Activated CD4-positive, alpha-beta memory T cell treated with anti-CD3 and anti-CD28 coated beads, Interleukin-2, amount 10 ng/mL, durations not matched to agents 7 days and 5 days (primary cell): ENCODE measurements at regions not wholly inside any gene's neighbourhood (a gene's known extent, or its start where the extent isn't known, plus 50 kb on each side); places are given as distances from the start of the nearest gene placed in this dataset.
"Not testable (repeated sequence)": the region's sequence is repeated elsewhere in the genome, so short reads cannot be mapped to it uniquely, and the experiment has no call there.

Experiments
- CTCF ChIA-PET: fragments of 350-600 bp; sonication (Branson Sonifier 250); formaldehyde crosslinking; loops from one replicate; lab custom pipeline; 2021; ENCODE audit warnings: antibody characterized with exemption, inconsistent platforms; lab: Charles Lee
- POLR2A ChIA-PET: fragments of 350-600 bp; sonication (Branson Sonifier 250); formaldehyde crosslinking; loops from one replicate; lab custom pipeline; 2021; ENCODE audit warnings: antibody characterized with exemption; lab: Charles Lee
- DNase-seq: peaks from one replicate; pipeline ENCODE4 v3.0.0-alpha.2; 2020
- H3K27ac Mint-ChIP-seq: one replicate; pipeline ENCODE4 v1.8.0; 2021; ENCODE audit warnings: mild to moderate bottlenecking, mixed read lengths
- H3K27me3 Mint-ChIP-seq: one replicate; pipeline ENCODE4 v1.8.0; 2021; ENCODE audit warnings: mixed read lengths
- H3K36me3 Mint-ChIP-seq: one replicate; pipeline ENCODE4 v1.8.0; 2021; ENCODE audit warnings: low read depth, mixed read lengths
- H3K4me1 Mint-ChIP-seq: one replicate; pipeline ENCODE4 v1.8.0; 2021; ENCODE audit warnings: mixed read lengths
- H3K4me3 Mint-ChIP-seq: one replicate; pipeline ENCODE4 v1.8.0; 2021; ENCODE audit warnings: mild to moderate bottlenecking, mixed read lengths
- H3K9me3 Mint-ChIP-seq: one replicate; pipeline ENCODE4 v1.8.0; 2021; ENCODE audit warnings: mixed read lengths

DNA sequence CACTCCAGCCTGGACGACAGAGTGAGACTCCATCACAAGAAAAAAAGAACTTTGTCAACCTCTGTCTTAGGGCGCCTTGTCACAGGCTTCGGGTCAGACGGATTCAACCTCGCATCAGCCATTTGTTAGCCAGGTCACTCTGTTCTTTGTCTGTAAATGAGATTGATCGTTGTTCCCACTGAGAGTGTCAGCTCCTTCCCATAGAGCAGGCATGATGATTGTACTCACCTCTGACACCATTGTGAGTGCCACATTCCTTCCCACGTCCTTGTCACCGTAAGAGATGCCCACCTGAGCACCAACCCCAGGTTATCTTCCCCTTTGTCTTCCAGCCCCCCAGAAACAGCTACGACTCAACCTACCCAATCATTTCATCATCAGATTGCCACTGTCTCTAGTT is 107.4 kb downstream of the NSUN5 start:
- H3K36me3 Mint-ChIP-seq, CTCF ChIA-PET, POLR2A ChIA-PET, DNase-seq, H3K4me3 Mint-ChIP-seq, H3K27me3 Mint-ChIP-seq, H3K27ac Mint-ChIP-seq, H3K4me1 Mint-ChIP-seq, H3K9me3 Mint-ChIP-seq: not testable (repeated sequence)

GRCh38 chr7:73200518-73201099 is 108.0 kb downstream of the NSUN5 start:
- H3K4me3 Mint-ChIP-seq, H3K4me1 Mint-ChIP-seq, DNase-seq, CTCF ChIA-PET, H3K27ac Mint-ChIP-seq, H3K27me3 Mint-ChIP-seq, H3K36me3 Mint-ChIP-seq, H3K9me3 Mint-ChIP-seq, POLR2A ChIA-PET: not testable (repeated sequence)

DNA sequence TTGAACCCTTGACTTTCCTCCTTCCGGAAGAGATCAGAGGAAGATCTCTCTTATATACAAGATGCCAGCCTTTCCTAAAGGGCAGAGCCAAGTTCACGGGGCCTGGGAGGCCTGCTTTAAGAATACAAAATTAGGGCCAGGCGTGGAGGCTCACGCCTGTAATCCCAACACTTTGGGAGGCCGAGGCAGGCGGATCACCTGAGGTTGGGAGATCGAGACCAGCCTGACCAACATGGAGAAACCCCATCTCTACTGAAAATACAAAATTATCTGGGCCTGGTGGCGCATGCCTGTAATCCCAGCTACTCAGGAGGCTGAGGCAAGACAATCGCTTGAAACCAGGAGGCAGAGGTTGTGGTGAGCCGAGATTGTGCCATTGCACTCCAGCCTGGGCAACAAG is 108.2 kb upstream of the SPDYE9 start:
- H3K27me3 Mint-ChIP-seq, POLR2A ChIA-PET, CTCF ChIA-PET, H3K9me3 Mint-ChIP-seq, H3K27ac Mint-ChIP-seq, H3K36me3 Mint-ChIP-seq, H3K4me3 Mint-ChIP-seq, DNase-seq, H3K4me1 Mint-ChIP-seq: not testable (repeated sequence)

GRCh38 chr7:73190483-73191155 is 104.8 kb upstream of the SPDYE9 start:
- H3K36me3 Mint-ChIP-seq, CTCF ChIA-PET, H3K4me1 Mint-ChIP-seq, H3K4me3 Mint-ChIP-seq, POLR2A ChIA-PET, DNase-seq, H3K9me3 Mint-ChIP-seq, H3K27me3 Mint-ChIP-seq, H3K27ac Mint-ChIP-seq: not testable (repeated sequence)

DNA sequence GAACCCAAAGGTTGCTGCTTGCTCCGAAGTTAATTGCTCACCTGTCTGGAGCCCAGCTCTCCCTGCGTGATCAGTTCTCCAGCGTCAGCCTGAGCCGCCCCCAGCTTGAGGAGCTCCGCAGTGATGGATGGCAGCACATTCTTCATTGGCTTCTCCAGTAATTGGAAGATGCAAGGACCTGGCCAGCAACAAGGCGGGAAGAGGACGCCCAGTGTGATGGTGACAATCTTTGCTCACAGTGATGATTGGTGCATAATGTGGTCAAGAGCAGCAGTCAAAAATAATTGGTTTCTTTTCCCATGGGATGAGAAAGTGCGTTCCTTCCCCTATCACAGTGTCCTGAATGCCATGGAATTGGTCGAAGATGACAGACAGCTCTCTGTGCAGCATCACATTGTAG is 102.4 kb upstream of the SPDYE9 start:
- POLR2A ChIA-PET = not testable (repeated sequence)

DNA sequence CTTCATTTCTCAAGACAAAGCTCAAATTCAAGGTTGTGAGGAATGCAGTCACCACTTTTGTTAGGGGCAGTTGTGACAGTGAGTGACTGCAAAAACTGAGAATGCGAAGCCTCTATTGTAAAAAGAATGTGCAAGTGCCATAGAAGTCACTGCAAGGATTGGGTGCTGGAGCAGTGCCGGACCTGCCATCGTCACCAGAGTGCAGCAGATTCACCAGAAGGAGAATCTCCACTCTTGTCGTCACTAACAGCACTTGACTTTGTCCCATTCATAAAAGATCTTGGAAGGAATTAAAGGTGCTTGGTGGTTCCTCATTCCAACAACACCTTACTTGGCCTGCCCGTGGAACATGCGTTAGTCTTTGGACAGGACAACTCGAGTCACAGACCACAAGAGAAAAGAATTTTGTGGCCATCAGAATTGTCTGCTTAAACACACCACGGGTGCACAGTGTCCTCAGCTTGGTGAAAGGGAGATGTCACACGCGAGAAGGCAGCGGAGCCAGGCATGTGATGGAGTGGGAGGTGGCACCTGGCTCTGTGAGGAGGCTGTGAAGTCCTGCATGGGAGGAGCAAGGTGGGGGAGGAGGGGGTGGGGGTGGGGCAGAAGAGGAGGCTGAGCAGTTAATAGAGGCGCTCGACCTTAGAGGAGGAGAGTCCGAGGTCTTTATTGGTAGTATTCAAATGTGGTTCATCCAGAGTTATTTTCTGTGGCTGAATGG is 100.9 kb upstream of the SPDYE9 start:
- CTCF ChIA-PET, H3K9me3 Mint-ChIP-seq, DNase-seq, POLR2A ChIA-PET, H3K27ac Mint-ChIP-seq, H3K4me1 Mint-ChIP-seq, H3K36me3 Mint-ChIP-seq, H3K4me3 Mint-ChIP-seq, H3K27me3 Mint-ChIP-seq: not testable (repeated sequence)

More for the DNA sequence above, 102.4 kb upstream of the SPDYE9 start:
- CTCF ChIA-PET, H3K4me3 Mint-ChIP-seq, H3K4me1 Mint-ChIP-seq, H3K36me3 Mint-ChIP-seq, H3K27ac Mint-ChIP-seq, DNase-seq, H3K27me3 Mint-ChIP-seq, H3K9me3 Mint-ChIP-seq: not testable (repeated sequence)

DNA sequence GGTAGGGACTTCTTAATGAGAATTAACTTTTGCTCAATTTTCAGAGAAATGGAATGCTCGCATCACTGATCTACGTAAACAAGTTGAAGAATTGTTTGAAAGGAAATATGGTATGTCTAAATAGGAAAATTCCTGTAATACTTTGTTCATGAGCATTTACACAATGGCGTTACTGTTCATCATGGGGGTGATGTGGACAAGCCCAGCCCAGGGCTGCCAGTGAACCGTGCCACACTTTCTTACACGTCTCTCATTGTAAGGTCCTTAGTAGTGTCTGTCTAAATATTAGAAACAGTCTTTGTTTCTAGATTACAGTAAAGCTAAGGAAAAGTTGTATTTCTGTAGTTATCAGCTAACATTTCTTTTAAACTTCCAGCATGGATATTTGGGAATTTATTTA is 91.0 kb upstream of the SPDYE9 start:
- H3K36me3 Mint-ChIP-seq, H3K27me3 Mint-ChIP-seq, H3K4me3 Mint-ChIP-seq, H3K27ac Mint-ChIP-seq, CTCF ChIA-PET, H3K4me1 Mint-ChIP-seq, H3K9me3 Mint-ChIP-seq, POLR2A ChIA-PET, DNase-seq: not testable (repeated sequence)

DNA sequence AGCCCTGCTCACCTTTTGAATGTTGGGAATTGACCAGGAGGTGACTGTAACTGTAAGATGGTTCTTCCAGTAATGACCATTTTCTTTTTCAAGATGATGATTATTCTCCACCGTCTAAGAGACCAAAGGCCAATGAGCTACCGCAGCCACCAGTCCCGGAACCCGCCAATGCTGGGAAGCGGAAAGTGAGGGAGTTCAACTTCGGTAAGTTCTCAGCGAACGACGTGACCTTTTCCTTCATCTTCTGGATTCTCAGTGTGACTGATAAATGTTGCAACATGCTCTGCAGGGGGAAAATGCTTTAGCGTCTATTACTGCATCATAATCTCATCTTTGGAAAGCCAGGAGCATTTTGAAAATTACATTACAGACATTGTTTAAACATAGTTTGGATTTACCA is 89.5 kb upstream of the SPDYE9 start:
- POLR2A ChIA-PET, DNase-seq, H3K9me3 Mint-ChIP-seq, H3K4me1 Mint-ChIP-seq, H3K4me3 Mint-ChIP-seq, H3K27ac Mint-ChIP-seq, H3K36me3 Mint-ChIP-seq, H3K27me3 Mint-ChIP-seq, CTCF ChIA-PET: not testable (repeated sequence)

- H3K9me3 Mint-ChIP-seq, POLR2A ChIA-PET, H3K4me1 Mint-ChIP-seq, H3K4me3 Mint-ChIP-seq, H3K36me3 Mint-ChIP-seq, CTCF ChIA-PET, H3K27ac Mint-ChIP-seq, DNase-seq, H3K27me3 Mint-ChIP-seq: not testable (repeated sequence)
Measured at GRCh38 chr7:73170902-73171301, 85.1 kb upstream of the SPDYE9 start.

DNA sequence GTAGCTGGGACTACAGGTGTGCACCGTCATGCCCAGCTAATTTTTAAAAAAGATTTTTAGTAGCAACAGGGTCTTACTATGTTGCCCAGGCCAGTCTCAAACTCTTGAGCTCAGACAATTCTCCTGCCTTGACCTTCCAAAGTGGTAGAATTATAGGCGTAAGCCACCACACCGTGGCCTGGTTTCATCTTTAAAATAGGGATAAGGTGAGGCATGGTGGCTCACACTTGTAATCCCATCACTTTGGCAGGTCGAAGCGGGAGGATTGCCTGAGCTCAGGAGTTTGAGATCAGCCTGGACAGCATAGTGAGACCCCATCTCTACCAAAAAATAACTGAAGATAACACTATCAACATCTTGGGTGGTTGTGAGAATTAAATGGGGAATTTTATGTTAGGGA is 84.6 kb upstream of the SPDYE9 start:
- H3K9me3 Mint-ChIP-seq, H3K27me3 Mint-ChIP-seq, H3K27ac Mint-ChIP-seq, DNase-seq, H3K36me3 Mint-ChIP-seq, H3K4me1 Mint-ChIP-seq, CTCF ChIA-PET, H3K4me3 Mint-ChIP-seq, POLR2A ChIA-PET: not testable (repeated sequence)

DNA sequence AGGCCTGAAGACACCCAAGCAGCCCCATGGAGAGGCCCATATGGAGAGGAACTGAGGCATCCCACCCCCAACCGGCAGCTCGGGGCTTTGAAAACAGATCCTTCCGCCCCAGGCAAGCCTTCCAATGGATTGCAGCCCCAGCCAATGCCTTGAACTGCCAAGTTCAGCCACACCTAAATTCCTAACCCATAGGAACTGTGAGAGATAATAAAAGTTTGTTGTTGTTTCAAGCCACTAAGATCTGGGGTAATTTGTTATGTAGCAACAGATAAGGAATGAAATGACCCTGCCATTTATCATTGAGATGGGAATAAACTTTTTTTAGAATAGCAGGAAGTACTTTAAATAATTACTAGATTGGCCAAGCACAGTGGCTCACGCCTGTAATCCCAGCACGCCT is 80.3 kb upstream of the SPDYE9 start:
- POLR2A ChIA-PET, H3K4me3 Mint-ChIP-seq, H3K9me3 Mint-ChIP-seq, H3K36me3 Mint-ChIP-seq, H3K27me3 Mint-ChIP-seq, DNase-seq, H3K4me1 Mint-ChIP-seq, CTCF ChIA-PET, H3K27ac Mint-ChIP-seq: not testable (repeated sequence)

DNA sequence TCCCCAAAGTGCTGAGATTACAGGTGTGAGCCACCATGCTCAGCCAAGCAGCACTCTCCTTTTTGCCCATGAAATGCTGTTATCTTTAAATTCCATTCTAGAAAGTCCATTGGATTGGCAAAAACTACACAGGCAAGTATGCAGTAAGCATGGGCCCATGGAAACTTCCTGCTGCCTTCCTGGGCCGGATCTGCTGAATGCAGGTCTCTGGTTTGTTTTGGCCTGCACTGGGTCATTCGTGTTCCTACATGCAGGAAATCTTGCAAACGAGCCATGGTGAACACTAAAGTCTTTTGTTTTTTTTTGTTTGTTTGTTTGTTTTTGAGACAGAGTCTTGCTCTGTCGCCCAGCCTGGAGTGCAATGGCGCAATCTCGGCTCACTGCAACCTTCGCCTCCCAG is 76.8 kb upstream of the SPDYE9 start:
- not testable (repeated sequence) for H3K4me1 Mint-ChIP-seq

DNA sequence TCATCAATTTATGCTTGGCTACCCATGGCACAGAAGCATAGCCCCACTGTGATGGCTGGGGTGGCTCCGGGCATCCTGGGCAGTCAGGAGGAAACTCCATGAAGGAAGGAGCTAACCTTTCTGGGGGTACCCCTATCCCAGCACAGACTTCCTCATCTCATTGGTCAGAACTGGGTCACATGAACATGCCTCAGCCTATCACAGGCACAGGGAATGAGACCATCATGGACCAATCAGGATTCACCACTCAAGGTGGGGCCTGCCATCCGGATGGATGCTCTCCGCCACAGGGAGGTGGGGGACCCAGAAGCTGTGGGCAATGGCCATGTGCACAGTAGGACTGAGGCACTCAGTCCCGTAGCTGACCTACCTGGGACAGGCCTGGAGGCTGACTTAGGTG is 75.9 kb upstream of the SPDYE9 start:
- H3K36me3 Mint-ChIP-seq, H3K27me3 Mint-ChIP-seq, DNase-seq, H3K27ac Mint-ChIP-seq, H3K9me3 Mint-ChIP-seq, CTCF ChIA-PET, POLR2A ChIA-PET, H3K4me3 Mint-ChIP-seq, H3K4me1 Mint-ChIP-seq: not testable (repeated sequence)

More for the DNA sequence above, 76.8 kb upstream of the SPDYE9 start:
- DNase-seq, POLR2A ChIA-PET, H3K4me3 Mint-ChIP-seq, H3K27ac Mint-ChIP-seq, CTCF ChIA-PET, H3K27me3 Mint-ChIP-seq, H3K9me3 Mint-ChIP-seq, H3K36me3 Mint-ChIP-seq: not testable (repeated sequence)

DNA sequence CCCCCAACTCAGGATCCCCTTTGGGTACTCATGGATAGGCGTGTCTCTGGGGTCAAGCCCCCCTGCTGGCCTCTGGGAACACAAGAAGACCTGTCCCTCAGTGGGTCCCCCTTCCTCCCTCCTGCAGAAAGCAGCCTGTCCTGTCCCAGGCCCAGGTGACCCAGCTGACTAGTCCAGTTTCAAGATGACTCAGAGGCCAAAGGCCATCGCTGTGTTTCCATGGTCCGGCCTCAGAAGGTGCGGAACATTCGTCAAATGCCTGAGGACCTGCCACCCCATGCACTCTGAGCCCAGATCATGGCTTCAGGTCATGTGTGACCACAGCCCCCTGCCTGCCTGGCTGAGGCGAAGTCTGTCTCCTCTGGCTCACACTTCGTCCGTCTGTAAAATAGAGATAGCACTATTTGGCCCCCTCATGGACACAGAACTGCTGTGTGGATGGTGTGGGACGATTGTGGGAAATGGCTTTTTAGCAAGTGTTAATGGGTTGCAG is 71.4 kb upstream of the SPDYE9 start:
- H3K9me3 Mint-ChIP-seq, CTCF ChIA-PET, H3K4me3 Mint-ChIP-seq, H3K27ac Mint-ChIP-seq, H3K4me1 Mint-ChIP-seq, DNase-seq, H3K36me3 Mint-ChIP-seq, POLR2A ChIA-PET, H3K27me3 Mint-ChIP-seq: not testable (repeated sequence)
